IMR-90 (cell line): ENCODE measurements at regions not wholly inside any gene's neighbourhood (a gene's known extent, or its start where the extent isn't known, plus 50 kb on each side); places are given as distances from the start of the nearest gene placed in this dataset.

Experiments used
- ATAC-seq: fragments of 200-7000 bp; cut with Tn5 transposase; 2 replicates; pipeline ENCODE4 v1.9.1; 2020; ENCODE audit warnings: low read depth, mild to moderate bottlenecking, moderate library complexity
- BruUV-seq: library from RNA; stranded (reverse); fragments of 400-500 nt; replicated peaks from 2 replicates; lab custom pipeline; 2021; lab: Mats Ljungman, UMichigan
- CTCF ChIA-PET: fragments of 300-600 bp; formaldehyde crosslinking; extraction: SDS; loops from one replicate; lab custom pipeline; 2021; ENCODE audit warnings: antibody characterized with exemption; lab: Yijun Ruan, JAX
- POLR2A ChIA-PET: fragments of 300-600 bp; sonication (Branson Sonifier 250); formaldehyde crosslinking; loops from one replicate; lab custom pipeline; 2022; ENCODE audit warnings: antibody characterized with exemption; ENCODE audit not compliant: unreplicated experiment; lab: Charles Lee
- DNase-seq: peaks from one replicate; pipeline ENCODE4 v3.0.0; 2013
- H2AFZ ChIP-seq: replicated peaks from 2 replicates; pipeline ENCODE3; 2013; ENCODE audit warnings: low read length, mild to moderate bottlenecking; ENCODE audit not compliant: poor library complexity
- H2AK5ac ChIP-seq: 2 replicates; pipeline ENCODE4 v1.6.1; 2013; ENCODE audit warnings: low read depth, low read length, inconsistent platforms
- H2AK9ac ChIP-seq: replicated peaks from 2 replicates; pipeline ENCODE3; 2013; ENCODE audit warnings: mild to moderate bottlenecking, low read depth, low read length, moderate library complexity; ENCODE audit not compliant: poor library complexity
- H2BK120ac ChIP-seq: 2 replicates; pipeline ENCODE4 v1.6.1; 2013; ENCODE audit warnings: low read depth, low read length, inconsistent platforms
- H2BK15ac ChIP-seq: 3 replicates; pipeline ENCODE4 v1.6.1; 2013; ENCODE audit warnings: low read depth, low read length, inconsistent platforms
- H2BK20ac ChIP-seq: 2 replicates; pipeline ENCODE4 v1.6.1; 2013; ENCODE audit warnings: low read depth, mild to moderate bottlenecking, inconsistent platforms, low read length, moderate library complexity
- H2BK5ac ChIP-seq: 2 replicates; pipeline ENCODE4 v1.6.1; 2013; ENCODE audit warnings: mild to moderate bottlenecking, low read depth, low read length, inconsistent platforms; ENCODE audit not compliant: poor library complexity, severe bottlenecking
- H3K14ac ChIP-seq: replicated peaks from 2 replicates; pipeline ENCODE4 v1.6.1; 2013; ENCODE audit warnings: low read depth, low read length, inconsistent platforms
- H3K18ac ChIP-seq: 2 replicates; pipeline ENCODE4 v1.6.1; 2013; ENCODE audit warnings: low read depth, low read length, control low read depth
- H3K23ac ChIP-seq: 2 replicates; pipeline ENCODE4 v1.6.1; 2013; ENCODE audit warnings: low read depth, low read length, inconsistent platforms
- H3K27ac ChIP-seq: 2 replicates; pipeline ENCODE4 v1.5.1; 2013; ENCODE audit warnings: mild to moderate bottlenecking, control low read depth, low read length; ENCODE audit not compliant: insufficient read depth
- H3K27me3 ChIP-seq: 2 replicates; pipeline ENCODE4 v1.6.1; 2013; ENCODE audit warnings: low read length; ENCODE audit not compliant: control insufficient read depth, insufficient read depth
- H3K36me3 ChIP-seq: 2 replicates; pipeline ENCODE4 v1.6.1; 2013; ENCODE audit warnings: low read length, mixed read lengths; ENCODE audit not compliant: control insufficient read depth, insufficient read depth
- H3K4ac ChIP-seq: 2 replicates; pipeline ENCODE4 v1.6.1; 2013; ENCODE audit warnings: low read depth, low read length, inconsistent platforms
- H3K4me1 ChIP-seq: 2 replicates; pipeline ENCODE4 v1.6.1; 2013; ENCODE audit warnings: low read length, mixed read lengths; ENCODE audit not compliant: control insufficient read depth, insufficient read depth
- H3K4me2 ChIP-seq: 2 replicates; pipeline ENCODE4 v1.6.1; 2013; ENCODE audit warnings: low read depth, mild to moderate bottlenecking, control low read depth, low read length, moderate library complexity
- H3K4me3 ChIP-seq: 2 replicates; pipeline ENCODE4 v1.5.1; 2013; ENCODE audit warnings: low read depth, mild to moderate bottlenecking, control low read depth, low read length, moderate library complexity; ENCODE audit not compliant: insufficient read depth
- H3K56ac ChIP-seq: 2 replicates; pipeline ENCODE4 v1.6.1; 2013; ENCODE audit warnings: low read length, inconsistent platforms; ENCODE audit not compliant: insufficient read depth; ENCODE audit errors: extremely low read depth
- H3K79me1 ChIP-seq, 2 experiments: 2 replicates each; pipeline ENCODE4 v1.6.1; 2013; ENCODE audit warnings: low read length in 2 of 2, inconsistent platforms in 1 of 2, low read depth in 1 of 2
- H3K9ac ChIP-seq: 2 replicates; pipeline ENCODE4 v1.6.1; 2013; ENCODE audit warnings: low read depth, low read length, control low read depth
- H3K9me1 ChIP-seq: 2 replicates; pipeline ENCODE4 v1.6.1; 2013; ENCODE audit warnings: low read length, inconsistent platforms; ENCODE audit not compliant: insufficient read depth
- H3K9me3 ChIP-seq: 2 replicates; pipeline ENCODE4 v1.6.1; 2013; ENCODE audit warnings: low read length; ENCODE audit not compliant: control insufficient read depth, insufficient read depth
- H4K20me1 ChIP-seq: 2 replicates; pipeline ENCODE4 v1.6.1; 2013; ENCODE audit warnings: low read length, inconsistent platforms; ENCODE audit not compliant: insufficient read depth
- H4K5ac ChIP-seq: 2 replicates; pipeline ENCODE4 v1.6.1; 2013; ENCODE audit warnings: mild to moderate bottlenecking, low read depth, low read length, control low read depth
- H4K8ac ChIP-seq, 2 experiments: 2 replicates each; pipeline ENCODE4 v1.6.1; 2013; ENCODE audit warnings: low read depth in 2 of 2, low read length in 2 of 2, control low read depth in 1 of 2, inconsistent platforms in 1 of 2
- H4K91ac ChIP-seq: 2 replicates; pipeline ENCODE4 v1.6.1; 2013; ENCODE audit warnings: low read depth, low read length, inconsistent platforms; ENCODE audit not compliant: insufficient read depth
- CEBPB ChIP-seq: IDR thresholded peaks from 2 replicates; pipeline ENCODE4 v1.6.1; 2012; ENCODE audit warnings: low read depth, low read length, improper control_type of control experiment
- WGBS, 2 experiments: methylation state at CpG; one replicate each; pipeline versions ENCODE4 v1.1.5 to v1.1.7; 2013; ENCODE audit warnings: missing lambda C conversion rate in 2 of 2; ENCODE audit not compliant: insufficient read length in 1 of 2; ENCODE audit errors: extremely low coverage in 2 of 2; 5-methylcytosine and 5-hydroxymethylcytosine counted together
- dilution Hi-C: fragments of 300-500 bp; cut with HindIII; formaldehyde crosslinking; loops from one replicate; pipeline ENCODE4 v1.14.3; 2018; ENCODE audit warnings: low sequenced_read_pairs; ENCODE audit not compliant: unreplicated experiment
- in situ Hi-C: fragments of 300-500 bp; cut with MboI; formaldehyde crosslinking; loops from 3 replicates; pipeline ENCODE4 v1.14.3; 2019; ENCODE audit warnings: low sequenced_read_pairs, inconsistent platforms, mixed read lengths
- intact Hi-C: fragments of 100-400 bp; cut with micrococcal nuclease; formaldehyde crosslinking; loops from 2 replicates; pipeline ENCODE4 v1.10.0; 2022
- TF ChIP-seq, protein P1 (sequence below): fragments of 150-350 bp; IDR thresholded peaks from 2 replicates; pipeline ENCODE4 v1.6.1; 2017; ENCODE audit warnings: mild to moderate bottlenecking, antibody characterized with exemption, low read length, low read depth

GRCh38 chr13:72125561-72125960 is 258.6 kb upstream of the DACH1 start:
- Histone ChIP-seq H4K20me1 (no peaks in the 10 kb centered on the region), H2AK5ac (no peak overlapping the region), H2BK15ac (no peak overlapping the region), H3K27ac (no peak overlapping the region), H4K8ac (no peak overlapping the region), H4K5ac (no peak overlapping the region), H2BK20ac (no peak overlapping the region), H3K4me1 (no peaks in the 10 kb centered on the region), H2BK5ac (no peak overlapping the region), H3K4ac (no peak overlapping the region), H3K4me2 (no peak overlapping the region), H3K27me3 (no peaks in the 10 kb centered on the region), H4K91ac (no peak overlapping the region), H3K18ac (no peak overlapping the region), H3K79me1 (no peaks in the 10 kb centered on the region), H3K23ac (no peak overlapping the region), H2BK120ac (no peak overlapping the region), H3K14ac (no peak overlapping the region), H3K9me1 (no peaks in the 10 kb centered on the region), H3K9me3 (peaks cover 2% of the 10 kb centered on the region; the same call in 1 of the 2 replicates), H2AFZ (no peak overlapping the region), H3K56ac (no peak overlapping the region), H3K4me3 (no peak overlapping the region), H3K9ac (no peak overlapping the region), H3K36me3 (no peaks in the 10 kb centered on the region), H2AK9ac (no peak overlapping the region)
- WGBS, 2 experiments: 30% methylated on average over 2 of the region's 3 CpGs; no CpG with 5 or more reads in 1 of the 2 experiments
- intact Hi-C loops: no loop called here
- DNase-seq (no peak), ATAC-seq (no peak)
- CTCF ChIA-PET: no interaction called here
- dilution Hi-C loops: no loop called here
- in situ Hi-C loops: no loop called here
- POLR2A ChIA-PET: no interaction called here
- TF ChIP-seq CEBPB: no peak
- TF ChIP-seq, protein P1, sequence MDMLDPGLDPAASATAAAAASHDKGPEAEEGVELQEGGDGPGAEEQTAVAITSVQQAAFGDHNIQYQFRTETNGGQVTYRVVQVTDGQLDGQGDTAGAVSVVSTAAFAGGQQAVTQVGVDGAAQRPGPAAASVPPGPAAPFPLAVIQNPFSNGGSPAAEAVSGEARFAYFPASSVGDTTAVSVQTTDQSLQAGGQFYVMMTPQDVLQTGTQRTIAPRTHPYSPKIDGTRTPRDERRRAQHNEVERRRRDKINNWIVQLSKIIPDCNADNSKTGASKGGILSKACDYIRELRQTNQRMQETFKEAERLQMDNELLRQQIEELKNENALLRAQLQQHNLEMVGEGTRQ: no peak
- no TSS peak for BruUV-seq
